ENCODE measurements at regions not wholly inside any gene's neighbourhood (a gene's known extent, or its start where the extent isn't known, plus 50 kb on each side); places are given as distances from the start of the nearest gene placed in this dataset.

DNA sequence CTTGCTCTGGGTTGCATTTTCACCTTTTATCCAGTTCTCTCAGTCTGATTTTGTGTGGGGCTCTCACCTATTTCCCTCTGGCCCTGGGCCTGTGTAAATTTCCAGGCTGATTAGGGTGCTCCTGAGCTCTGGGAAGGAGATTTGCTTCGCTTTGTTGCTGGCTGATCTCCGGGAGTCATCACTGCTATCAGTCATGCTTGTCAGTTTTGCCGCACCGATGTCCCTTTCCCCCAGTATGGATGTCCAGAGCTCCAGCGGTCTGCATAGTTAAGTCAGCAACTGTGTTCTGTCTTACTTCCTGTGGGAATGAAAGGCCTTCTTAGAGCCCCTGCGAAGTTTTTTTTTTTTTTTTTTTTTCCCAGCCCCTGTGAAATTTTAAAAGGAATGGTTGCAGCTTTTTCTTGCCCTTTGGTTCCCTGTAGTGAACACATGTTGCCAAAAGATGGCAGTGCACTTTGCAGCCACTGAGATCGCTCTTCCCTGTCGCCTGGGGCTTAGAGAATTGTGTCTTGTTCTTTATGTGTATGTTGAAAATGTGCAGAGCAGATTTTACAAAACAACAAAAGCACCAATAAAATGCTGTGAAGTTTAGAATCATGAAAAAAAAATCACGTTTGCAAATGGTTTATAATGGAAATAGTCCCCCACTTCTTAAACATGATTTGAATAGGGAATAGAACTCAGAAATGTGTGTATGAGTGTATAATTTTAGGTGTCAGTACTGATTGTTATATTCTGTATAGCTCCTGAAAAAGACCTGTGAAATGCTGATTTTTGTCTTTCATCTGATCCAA, 109.1 kb upstream of the SLC4A4 start:
- TF ChIP-seq EP300 (conservative IDR thresholded peaks at IDR 0.05; ENCODE audit: poor library complexity, severe bottlenecking), result no peak
- TF ChIP-seq, protein P1, sequence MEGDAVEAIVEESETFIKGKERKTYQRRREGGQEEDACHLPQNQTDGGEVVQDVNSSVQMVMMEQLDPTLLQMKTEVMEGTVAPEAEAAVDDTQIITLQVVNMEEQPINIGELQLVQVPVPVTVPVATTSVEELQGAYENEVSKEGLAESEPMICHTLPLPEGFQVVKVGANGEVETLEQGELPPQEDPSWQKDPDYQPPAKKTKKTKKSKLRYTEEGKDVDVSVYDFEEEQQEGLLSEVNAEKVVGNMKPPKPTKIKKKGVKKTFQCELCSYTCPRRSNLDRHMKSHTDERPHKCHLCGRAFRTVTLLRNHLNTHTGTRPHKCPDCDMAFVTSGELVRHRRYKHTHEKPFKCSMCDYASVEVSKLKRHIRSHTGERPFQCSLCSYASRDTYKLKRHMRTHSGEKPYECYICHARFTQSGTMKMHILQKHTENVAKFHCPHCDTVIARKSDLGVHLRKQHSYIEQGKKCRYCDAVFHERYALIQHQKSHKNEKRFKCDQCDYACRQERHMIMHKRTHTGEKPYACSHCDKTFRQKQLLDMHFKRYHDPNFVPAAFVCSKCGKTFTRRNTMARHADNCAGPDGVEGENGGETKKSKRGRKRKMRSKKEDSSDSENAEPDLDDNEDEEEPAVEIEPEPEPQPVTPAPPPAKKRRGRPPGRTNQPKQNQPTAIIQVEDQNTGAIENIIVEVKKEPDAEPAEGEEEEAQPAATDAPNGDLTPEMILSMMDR (IDR thresholded peaks at IDR 0.05; ENCODE audit: poor library complexity, severe bottlenecking), result peak; percentile 87
- TF ChIP-seq TAF1 (IDR thresholded peaks at IDR 0.05; ENCODE audit: low read depth), result no peak
- TF ChIP-seq POLR2AphosphoS5 (IDR thresholded peaks at IDR 0.05), result no peak
- no peak for TF ChIP-seq EZH2 (IDR thresholded peaks at IDR 0.05; ENCODE audit: borderline replicate concordance, insufficient read depth, low read length, poor library complexity, severe bottlenecking)

Measured in neural cell (in vitro differentiated cells).